HCT116 (cell line): ENCODE measurements at regions not wholly inside any gene's neighbourhood (a gene's known extent, or its start where the extent isn't known, plus 50 kb on each side); places are given as distances from the start of the nearest gene placed in this dataset.

Experiments used
- ATAC-seq: fragments of 200-7000 bp; cut with Tn5 transposase; 2 replicates; pipeline ENCODE4 v1.9.1; 2020; ENCODE audit warnings: mild to moderate bottlenecking, moderate library complexity
- BruUV-seq: library from RNA; stranded (reverse); fragments of 400-500 nt; replicated peaks from 2 replicates; lab custom pipeline; 2021; lab: Mats Ljungman, UMichigan
- CTCF ChIA-PET: fragments of 300-600 bp; sonication (Branson Sonifier 250); formaldehyde crosslinking; loops from one replicate; lab custom pipeline; 2021; ENCODE audit warnings: antibody characterized with exemption; lab: Charles Lee
- POLR2A ChIA-PET: fragments of 300-600, 350-600 bp; sonication (Branson Sonifier 250); formaldehyde crosslinking; loops from one replicate; lab custom pipeline; 2021; ENCODE audit warnings: antibody characterized with exemption; lab: Charles Lee
- RAD21 ChIA-PET, 2 experiments: fragments of 300-600 bp; sonication (Branson Sonifier 250); formaldehyde crosslinking; loops; one replicate each; lab custom pipeline; 2023; ENCODE audit warnings: low total read pairs in 2 of 2; ENCODE audit not compliant: uncharacterized antibody in 2 of 2, unreplicated experiment in 2 of 2, low non-redundant PET in 1 of 2; lab: Charles Lee
- DNase-seq: peaks from one replicate; pipeline ENCODE4 v3.0.0-alpha.2; 2010; ENCODE audit warnings: low read depth, low spot score
- H2AFZ ChIP-seq: fragments of 200-600 bp; shearing (Covaris generic), sonication (generic); 2 replicates; pipeline ENCODE4 v1.6.1; 2017; ENCODE audit warnings: low read depth, mixed run types, mixed read lengths, antibody characterized with exemption, low read length; ENCODE audit not compliant: poor library complexity, severe bottlenecking
- H3K27ac ChIP-seq: 2 replicates; pipeline ENCODE4 v1.5.1; 2012; ENCODE audit warnings: low read depth, low read length
- H3K27me3 ChIP-seq: fragments of 200-600 bp; sonication (generic); 2 replicates; pipeline ENCODE4 v1.6.1; 2016; ENCODE audit warnings: mixed run types, low read length, mixed read lengths; ENCODE audit not compliant: insufficient read depth
- H3K36me3 ChIP-seq, 2 experiments: fragments of 200-500 bp in 1 of 2; fragments of 200-600 bp in 1 of 2; sonication (Bioruptor generic) in 1 of 2; sonication (generic) in 1 of 2; 2 replicates each; pipeline versions ENCODE4 v1.5.1 to v1.6.1; 2014 to 2016; ENCODE audit warnings: low read length in 2 of 2, inconsistent platforms in 1 of 2, mixed read lengths in 1 of 2, mixed run types in 1 of 2; ENCODE audit not compliant: insufficient read depth in 2 of 2, control insufficient read depth in 1 of 2
- H3K4me1 ChIP-seq, 2 experiments: fragments of 200-600 bp in 1 of 2; sonication (generic) in 1 of 2; 2 replicates each; pipeline versions ENCODE4 v1.5.1 to v1.6.1; 2012 to 2017; ENCODE audit warnings: low read length in 2 of 2, inconsistent platforms in 1 of 2, mild to moderate bottlenecking in 1 of 2, mixed read lengths in 1 of 2, mixed run types in 1 of 2, moderate library complexity in 1 of 2; ENCODE audit not compliant: insufficient read depth in 2 of 2, control insufficient read depth in 1 of 2
- H3K4me2 ChIP-seq: fragments of 200-600 bp; sonication (generic); 2 replicates; pipeline ENCODE4 v1.6.1; 2017; ENCODE audit warnings: mixed run types, low read length, mixed read lengths
- H3K4me3 ChIP-seq, 2 experiments: fragments of 200-600 bp in 1 of 2; sonication (generic) in 1 of 2; replicated peaks in 1 of 2; 2 replicates each; pipeline ENCODE4 v1.5.1; 2011 to 2016; ENCODE audit warnings: low read length in 2 of 2, control low read depth in 1 of 2, low read depth in 1 of 2, mild to moderate bottlenecking in 1 of 2, mixed read lengths in 1 of 2, mixed run types in 1 of 2
- H3K79me2 ChIP-seq: fragments of 200-600 bp; sonication (generic); 2 replicates; pipeline ENCODE4 v1.6.1; 2017; ENCODE audit warnings: mild to moderate bottlenecking, mixed run types, low read length, moderate library complexity, mixed read lengths; ENCODE audit not compliant: insufficient read depth
- H3K9ac ChIP-seq: fragments of 200-600 bp; sonication (generic); 2 replicates; pipeline ENCODE4 v1.6.1; 2016; ENCODE audit warnings: low read length, mixed read lengths
- H3K9me2 ChIP-seq: fragments of 200-600 bp; sonication (generic), shearing (Covaris generic); 2 replicates; pipeline ENCODE4 v1.6.1; 2017; ENCODE audit warnings: mixed run types, mild to moderate bottlenecking, moderate library complexity; ENCODE audit not compliant: insufficient read depth
- H3K9me3 ChIP-seq, 2 experiments: fragments of 200-500 bp in 1 of 2; fragments of 200-600 bp in 1 of 2; sonication (Bioruptor generic) in 1 of 2; sonication (generic) in 1 of 2; 2 replicates each; pipeline ENCODE4 v1.6.1; 2014 to 2017; ENCODE audit warnings: low read length in 2 of 2, mixed read lengths in 2 of 2, inconsistent platforms in 1 of 2, low read depth in 1 of 2, mild to moderate bottlenecking in 1 of 2, mixed run types in 1 of 2, moderate library complexity in 1 of 2; ENCODE audit not compliant: control insufficient read depth in 1 of 2, insufficient read depth in 1 of 2
- H4K20me1 ChIP-seq: fragments of 200-600 bp; sonication (generic), shearing (Covaris generic); 2 replicates; pipeline ENCODE4 v1.6.1; 2017; ENCODE audit warnings: mixed run types, mild to moderate bottlenecking, moderate library complexity; ENCODE audit not compliant: insufficient read depth
- CEBPB ChIP-seq: IDR thresholded peaks from 2 replicates; pipeline ENCODE4 v1.6.1; 2012; ENCODE audit warnings: low read depth
- ELF1 ChIP-seq: IDR thresholded peaks from 2 replicates; pipeline ENCODE4 v1.6.1; 2012; ENCODE audit warnings: low read depth, borderline replicate concordance
- EZH2 ChIP-seq: fragments of 200-600 bp; sonication (generic); IDR thresholded peaks from 2 replicates; pipeline ENCODE4 v1.6.1; 2017; ENCODE audit warnings: antibody characterized with exemption, mixed run types
- EZH2phosphoT487 ChIP-seq: fragments of 200-600 bp; IDR thresholded peaks from 2 replicates; pipeline ENCODE4 v1.6.1; 2018; ENCODE audit warnings: antibody characterized with exemption, borderline replicate concordance
- FOSL1 ChIP-seq: IDR thresholded peaks from 2 replicates; pipeline ENCODE4 v1.6.1; 2012; ENCODE audit warnings: low read depth
- JUND ChIP-seq: IDR thresholded peaks from 2 replicates; pipeline ENCODE4 v1.6.1; 2012
- SP1 ChIP-seq: IDR thresholded peaks from 2 replicates; pipeline ENCODE4 v1.6.1; 2012; ENCODE audit warnings: low read depth
- SRF ChIP-seq: IDR thresholded peaks from 2 replicates; pipeline ENCODE4 v1.6.1; 2012; ENCODE audit warnings: low read depth
- intact Hi-C: fragments of 100-400 bp; cut with micrococcal nuclease; formaldehyde crosslinking; loops from 2 replicates; pipeline ENCODE4 v1.10.0; 2022

GRCh38 chr9:96048104-96048955, 172.8 kb downstream of the ERCC6L2 start:
- no peak for ATAC-seq
- H3K27ac ChIP-seq, result no peak overlapping the region
- ChIA-PET RAD21 (interaction anchor here in 1 of 2 experiments (0.6 kb wide), 1 partner anchor 497 kb away, joined by 6 read pairs; no protein-coding TSS in a partner anchor), POLR2A (no interaction called here), CTCF (no interaction called here)
- no peaks in the 10 kb centered on the region for H3K36me3 ChIP-seq
- TF ChIP-seq SRF, result no peak
- no peaks in the 10 kb centered on the region for H3K79me2 ChIP-seq
- intact Hi-C loops, result no loop called here
- H3K9me2 ChIP-seq, result no peaks in the 10 kb centered on the region
- no peaks in the 10 kb centered on the region for H4K20me1 ChIP-seq
- H3K9ac ChIP-seq, result no peak overlapping the region
- no TSS peak for BruUV-seq
- no peaks in the 10 kb centered on the region for H3K9me3 ChIP-seq
- no peaks in the 10 kb centered on the region for H3K4me1 ChIP-seq
- no peak overlapping the region for H3K4me3 ChIP-seq
- no peak overlapping the region for H3K4me2 ChIP-seq
- H3K27me3 ChIP-seq, result no peaks in the 10 kb centered on the region
- DNase-seq, result no peak
- H2AFZ ChIP-seq, result no peak overlapping the region

GRCh38 chr9:96047741-96048103, 172.2 kb downstream of the ERCC6L2 start:
- no peaks in the 10 kb centered on the region for H3K27me3 ChIP-seq
- no peaks in the 10 kb centered on the region for H3K36me3 ChIP-seq
- ChIA-PET CTCF (no interaction called here), POLR2A (no interaction called here)
- H3K4me3 ChIP-seq, result no peak overlapping the region
- H4K20me1 ChIP-seq, result no peaks in the 10 kb centered on the region
- H3K9me3 ChIP-seq, result no peaks in the 10 kb centered on the region
- DNase-seq, result no peak
- intact Hi-C loops, result no loop called here
- H2AFZ ChIP-seq, result no peak overlapping the region
- H3K9me2 ChIP-seq, result no peaks in the 10 kb centered on the region
- BruUV-seq, result no TSS peak
- no peak overlapping the region for H3K9ac ChIP-seq
- no peaks in the 10 kb centered on the region for H3K79me2 ChIP-seq
- H3K4me1 ChIP-seq, result no peaks in the 10 kb centered on the region
- no peak overlapping the region for H3K27ac ChIP-seq
- no peak for ATAC-seq
- no peak overlapping the region for H3K4me2 ChIP-seq
- TF ChIP-seq JUND (no peak), SRF (no peak), CEBPB (no peak), EZH2phosphoT487 (no peak), EZH2 (no peak), ELF1 (no peak), FOSL1 (no peak), SP1 (no peak)
- TF ChIP-seq, all 23 proteins: peak for 0
- RAD21 ChIA-PET, result no interaction called here
